Spleen (tissue), 11 donors: ENCODE measurements at regions not wholly inside any gene's neighbourhood (a gene's known extent, or its start where the extent isn't known, plus 50 kb on each side); places are given as distances from the start of the nearest gene placed in this dataset.

Source experiments
- DNase-seq: peaks from one replicate; pipeline ENCODE4 v3.0.0-alpha.2; 2020
- H3K27ac ChIP-seq, 8 donors: fragments of 200-600 bp; sonication (generic) in 7 of 8; 1 replicate in 4 of 8; 2 replicates in 4 of 8; pipeline versions ENCODE4 v1.5.0 to v1.8.0; 2016 to 2021; ENCODE audit warnings: inconsistent platforms in 4 of 8, mild to moderate bottlenecking in 4 of 8, moderate library complexity in 1 of 8
- H3K27me3 ChIP-seq, 7 donors: fragments of 200-600 bp; sonication (generic) in 6 of 7; replicated peaks in 1 of 7; 1 replicate in 4 of 7; 2 replicates in 3 of 7; pipeline versions ENCODE4 v1.5.0 to v1.8.0; 2016 to 2021; ENCODE audit warnings: inconsistent platforms in 3 of 7, mild to moderate bottlenecking in 1 of 7
- H3K36me3 ChIP-seq, 6 donors: fragments of 200-600 bp; sonication (generic) in 5 of 6; 1 replicate in 4 of 6; 2 replicates in 2 of 6; pipeline versions ENCODE4 v1.5.0 to v1.8.0; 2016 to 2021; ENCODE audit warnings: inconsistent platforms in 2 of 6
- H3K4me1 ChIP-seq, 6 donors: fragments of 200-600 bp; sonication (generic) in 5 of 6; 1 replicate in 3 of 6; 2 replicates in 3 of 6; pipeline versions ENCODE4 v1.5.0 to v1.8.0; 2016 to 2021; ENCODE audit warnings: inconsistent platforms in 3 of 6
- H3K4me3 ChIP-seq, 8 donors: fragments of 200-600 bp; sonication (generic) in 7 of 8; 1 replicate in 4 of 8; 2 replicates in 4 of 8; pipeline versions ENCODE4 v1.5.0 to v1.8.0; 2016 to 2021; ENCODE audit warnings: inconsistent platforms in 4 of 8, mild to moderate bottlenecking in 4 of 8, moderate library complexity in 2 of 8
- H3K9me3 ChIP-seq, 8 donors: fragments of 200-600 bp; sonication (generic) in 7 of 8; 1 replicate in 4 of 8; 2 replicates in 4 of 8; pipeline versions ENCODE4 v1.5.0 to v1.8.0; 2016 to 2021; ENCODE audit warnings: inconsistent platforms in 4 of 8
- CTCF ChIP-seq, 11 experiments: fragments of 200-600 bp in 7 of 11; fragments of 450-650 bp in 4 of 11; sonication (generic) in 4 of 11; IDR thresholded peaks in 8 of 11; conservative IDR thresholded peaks in 3 of 11; 1 replicate in 7 of 11; 2 replicates in 4 of 11; pipeline versions ENCODE4 v1.4.0 to v1.8.0; 2016 to 2021; ENCODE audit warnings: antibody characterized with exemption in 11 of 11, inconsistent platforms in 4 of 11, mild to moderate bottlenecking in 1 of 11
- POLR2A ChIP-seq, 3 donors: fragments of 450-650 bp; IDR thresholded peaks; one replicate each; pipeline ENCODE4 v1.5.1; 2017; ENCODE audit warnings: antibody characterized with exemption in 3 of 3, mild to moderate bottlenecking in 1 of 3
- POLR2AphosphoS5 ChIP-seq, 3 donors: sonication (generic); formaldehyde crosslinking; IDR thresholded peaks; one replicate each; pipeline ENCODE4 v1.5.1; 2017; ENCODE audit warnings: antibody characterized with exemption in 3 of 3
- WGBS, 5 donors: extraction: QIAGEN DNeasy Blood & Tissue Kit in 3 of 5; methylation state at CpG; one replicate each; pipeline versions ENCODE4 v1.1.5 to v1.1.7; 2013 to 2018; 5-methylcytosine and 5-hydroxymethylcytosine counted together
- intact Hi-C: fragments of 100-400 bp; cut with DNase I; formaldehyde crosslinking; loops from one replicate; pipeline ENCODE4 v1.15.0; 2023; ENCODE audit warnings: low total_unique reads
- donor health status: healthy with polysubstance abuse.
- donor health status: DM: no; HTN: no; CAD: no; lungs with moderate emphysema.
- donor health status: DM: no; HTN: no; CAD: no.
- donor health status: Bipolar disorder and iron deficiency.
- donor health status: healthy.
- donor health status: DM: no; HTN: no; CAD: no.
- donor health status: DM: yes; HTN: yes; CAD: no.

- WGBS, 5 donors, result 57 to 71% (median 65%) methylated on average over 3 of the region's 3 CpGs
- H3K4me1 ChIP-seq, result no peaks in the 10 kb centered on the region
- H3K9me3 ChIP-seq, result no peaks in the 10 kb centered on the region
- H3K36me3 ChIP-seq, result no peaks in the 10 kb centered on the region
- intact Hi-C loops, result no loop called here
- H3K27me3 ChIP-seq, result no peaks in the 10 kb centered on the region
- TF ChIP-seq POLR2A (IDR thresholded peaks at IDR 0.05), result no peak
- no peak for TF ChIP-seq CTCF (IDR thresholded peaks at IDR 0.05 in 8 of 11, conservative IDR thresholded peaks at IDR 0.05 in 3 of 11)
- peak in 1 of 3 donors; percentile 31 for TF ChIP-seq POLR2AphosphoS5 (IDR thresholded peaks at IDR 0.05)
- no peak for DNase-seq
- no peak overlapping the region for H3K4me3 ChIP-seq
- H3K27ac ChIP-seq, result peak overlapping the region in 6 of 8 donors; percentile 33 to 80 (median 62)
Observed at GRCh38 chr15:57824186-57824585, 117.7 kb downstream of the POLR2M start.

DNA sequence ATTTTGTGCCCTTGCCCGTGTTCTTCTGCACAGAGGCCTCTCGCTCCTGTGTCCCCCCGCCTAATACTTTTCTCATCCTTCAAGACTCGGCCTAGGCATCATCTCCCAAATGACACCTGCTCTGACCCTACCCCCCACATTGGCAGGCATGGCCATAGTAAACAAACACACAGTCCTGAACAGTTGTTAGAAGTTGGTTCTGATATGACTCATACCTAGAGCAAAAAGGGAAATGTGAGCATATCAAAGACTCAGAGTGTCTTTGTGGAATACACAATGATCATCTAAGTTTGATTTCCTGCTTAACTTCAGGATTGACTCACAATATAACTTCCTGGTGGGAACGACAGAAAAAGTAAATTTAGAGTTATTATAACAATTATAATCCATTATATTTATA lies 120.5 kb downstream of the POLR2M start:
- TF ChIP-seq POLR2AphosphoS5 (IDR thresholded peaks at IDR 0.05), result no peak
- TF ChIP-seq CTCF (IDR thresholded peaks at IDR 0.05 in 8 of 11, conservative IDR thresholded peaks at IDR 0.05 in 3 of 11), result no peak
- no peak for TF ChIP-seq POLR2A (IDR thresholded peaks at IDR 0.05)
- no peaks in the 10 kb centered on the region for H3K9me3 ChIP-seq
- peaks cover 0 to 13% (median 0%) of the 10 kb centered on the region in 7 donors for H3K27me3 ChIP-seq
- no peaks in the 10 kb centered on the region for H3K4me1 ChIP-seq
- DNase-seq, result no peak
- intact Hi-C loops, result no loop called here
- H3K36me3 ChIP-seq, result no peaks in the 10 kb centered on the region
- 72 to 88% (median 79%) methylated on average over 5 of the region's 5 CpGs for WGBS, 5 donors
- H3K4me3 ChIP-seq, result no peak overlapping the region
- H3K27ac ChIP-seq, result no peak overlapping the region

DNA sequence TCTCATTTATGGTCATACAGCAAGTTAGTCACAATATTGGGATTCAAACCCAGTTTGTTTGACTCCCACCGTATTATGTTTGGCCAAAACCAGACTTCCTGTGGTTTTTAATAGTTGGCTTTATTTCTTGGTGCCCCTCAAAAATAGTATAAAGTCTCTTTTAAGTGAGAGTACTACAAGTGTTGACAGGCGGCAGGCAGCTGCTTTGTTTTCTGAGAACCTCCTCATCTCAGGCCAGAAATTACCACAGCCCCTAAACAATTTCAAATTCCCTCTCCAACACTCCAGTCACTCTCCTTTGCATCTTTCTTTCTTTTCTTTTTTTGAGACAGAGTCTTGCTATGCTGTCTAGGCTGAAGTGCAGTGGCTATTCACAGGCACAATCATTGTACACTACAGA lies 121.5 kb downstream of the POLR2M start:
- intact Hi-C loops, result no loop called here
- no peak for DNase-seq
- H3K4me1 ChIP-seq, result no peaks in the 10 kb centered on the region

GRCh38 chr15:57832183-57832582 lies 125.7 kb downstream of the POLR2M start:
- Histone ChIP-seq H3K4me1 (no peaks in the 10 kb centered on the region), H3K4me3 (no peak overlapping the region), H3K9me3 (peaks cover 0 to 19% (median 9%) of the 10 kb centered on the region in 8 donors), H3K36me3 (no peaks in the 10 kb centered on the region), H3K27ac (no peak overlapping the region), H3K27me3 (peaks cover 0 to 13% (median 0%) of the 10 kb centered on the region in 7 donors)
- intact Hi-C loops, result no loop called here
- no peak for TF ChIP-seq POLR2AphosphoS5 (IDR thresholded peaks at IDR 0.05)
- no peak for TF ChIP-seq CTCF (IDR thresholded peaks at IDR 0.05 in 8 of 11, conservative IDR thresholded peaks at IDR 0.05 in 3 of 11)
- TF ChIP-seq POLR2A (IDR thresholded peaks at IDR 0.05), result no peak
- DNase-seq, result no peak
- 88 to 97% (median 93%) methylated on average over 1 of the region's 1 CpG for WGBS, 5 donors

More for the DNA sequence above, 121.5 kb downstream of the POLR2M start:
- Histone ChIP-seq H3K27ac (no peak overlapping the region), H3K36me3 (no peaks in the 10 kb centered on the region), H3K27me3 (peaks cover 0 to 13% (median 0%) of the 10 kb centered on the region in 7 donors), H3K9me3 (no peaks in the 10 kb centered on the region), H3K4me3 (no peak overlapping the region)
- WGBS, 5 donors, result 54 to 69% (median 62%) methylated on average over 2 of the region's 2 CpGs
- TF ChIP-seq POLR2A (IDR thresholded peaks at IDR 0.05), result no peak
- no peak for TF ChIP-seq POLR2AphosphoS5 (IDR thresholded peaks at IDR 0.05)
- no peak for TF ChIP-seq CTCF (IDR thresholded peaks at IDR 0.05 in 8 of 11, conservative IDR thresholded peaks at IDR 0.05 in 3 of 11)
